Keratinocyte (primary cell): ENCODE measurements at regions not wholly inside any gene's neighbourhood (a gene's known extent, or its start where the extent isn't known, plus 50 kb on each side); places are given as distances from the start of the nearest gene placed in this dataset.

Experiments
- EZH2 ChIP-seq: IDR thresholded peaks from one replicate; pipeline ENCODE4 v1.6.1; 2012; ENCODE audit warnings: inconsistent platforms, mild to moderate bottlenecking, low read length, moderate library complexity
- TF ChIP-seq, protein P1 (sequence below), 3 experiments: IDR thresholded peaks in 1 of 3; conservative IDR thresholded peaks in 1 of 3; optimal IDR thresholded peaks in 1 of 3; 2 replicates in 2 of 3; 3 replicates in 1 of 3; pipeline versions ENCODE3 to v1.5.1; 2011; ENCODE audit warnings: low read length in 3 of 3, mild to moderate bottlenecking in 3 of 3, moderate library complexity in 2 of 3, control low read depth in 1 of 3, inconsistent platforms in 1 of 3; ENCODE audit not compliant: insufficient read depth in 2 of 3; ENCODE audit errors: extremely low read depth in 1 of 3

GRCh38 chrX:134713618-134714107, 55.4 kb upstream of the PLAC1 start:
- TF ChIP-seq, protein P1, sequence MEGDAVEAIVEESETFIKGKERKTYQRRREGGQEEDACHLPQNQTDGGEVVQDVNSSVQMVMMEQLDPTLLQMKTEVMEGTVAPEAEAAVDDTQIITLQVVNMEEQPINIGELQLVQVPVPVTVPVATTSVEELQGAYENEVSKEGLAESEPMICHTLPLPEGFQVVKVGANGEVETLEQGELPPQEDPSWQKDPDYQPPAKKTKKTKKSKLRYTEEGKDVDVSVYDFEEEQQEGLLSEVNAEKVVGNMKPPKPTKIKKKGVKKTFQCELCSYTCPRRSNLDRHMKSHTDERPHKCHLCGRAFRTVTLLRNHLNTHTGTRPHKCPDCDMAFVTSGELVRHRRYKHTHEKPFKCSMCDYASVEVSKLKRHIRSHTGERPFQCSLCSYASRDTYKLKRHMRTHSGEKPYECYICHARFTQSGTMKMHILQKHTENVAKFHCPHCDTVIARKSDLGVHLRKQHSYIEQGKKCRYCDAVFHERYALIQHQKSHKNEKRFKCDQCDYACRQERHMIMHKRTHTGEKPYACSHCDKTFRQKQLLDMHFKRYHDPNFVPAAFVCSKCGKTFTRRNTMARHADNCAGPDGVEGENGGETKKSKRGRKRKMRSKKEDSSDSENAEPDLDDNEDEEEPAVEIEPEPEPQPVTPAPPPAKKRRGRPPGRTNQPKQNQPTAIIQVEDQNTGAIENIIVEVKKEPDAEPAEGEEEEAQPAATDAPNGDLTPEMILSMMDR (optimal IDR thresholded peaks at IDR 0.05 in 1 of 3, IDR thresholded peaks at IDR 0.05 in 1 of 3, conservative IDR thresholded peaks at IDR 0.05 in 1 of 3; ENCODE audit: extremely low read depth in 1 of 3, insufficient read depth in 2 of 3, low read length in 3 of 3), result no peak
- no peak for TF ChIP-seq EZH2
